Type B pancreatic cell (in vitro differentiated cells): ENCODE measurements at regions not wholly inside any gene's neighbourhood (a gene's known extent, or its start where the extent isn't known, plus 50 kb on each side); places are given as distances from the start of the nearest gene placed in this dataset.
"Not testable (repeated sequence)": the region's sequence is repeated elsewhere in the genome, so short reads cannot be mapped to it uniquely, and the experiment has no call there.

Experiments used
- DNase-seq: peaks from one replicate; pipeline ENCODE4 v3.0.0; 2021; ENCODE audit warnings: mixed read lengths; ENCODE audit not compliant: unreplicated experiment; ENCODE audit errors: extremely low spot score
- H3K27ac Mint-ChIP-seq: 2 replicates; pipeline ENCODE4 v1.8.0; 2021; ENCODE audit warnings: mild to moderate bottlenecking, mixed read lengths
- H3K27me3 Mint-ChIP-seq: 2 replicates; pipeline ENCODE4 v1.8.0; 2021; ENCODE audit warnings: mixed read lengths
- H3K36me3 Mint-ChIP-seq: 2 replicates; pipeline ENCODE4 v1.8.0; 2021; ENCODE audit warnings: mixed read lengths
- H3K4me1 Mint-ChIP-seq: one replicate; pipeline ENCODE4 v1.8.0; 2021; ENCODE audit warnings: mixed read lengths; ENCODE audit not compliant: unreplicated experiment
- H3K4me3 Mint-ChIP-seq: 2 replicates; pipeline ENCODE4 v1.8.0; 2021; ENCODE audit warnings: mild to moderate bottlenecking, mixed read lengths
- H3K9me3 Mint-ChIP-seq: 2 replicates; pipeline ENCODE4 v1.8.0; 2021; ENCODE audit warnings: mixed read lengths
- CTCF ChIP-seq: fragments of 200-600 bp; sonication (generic); conservative IDR thresholded peaks from 2 replicates; pipeline ENCODE4 v1.5.0; 2021; ENCODE audit warnings: antibody characterized with exemption, mild to moderate bottlenecking

DNA sequence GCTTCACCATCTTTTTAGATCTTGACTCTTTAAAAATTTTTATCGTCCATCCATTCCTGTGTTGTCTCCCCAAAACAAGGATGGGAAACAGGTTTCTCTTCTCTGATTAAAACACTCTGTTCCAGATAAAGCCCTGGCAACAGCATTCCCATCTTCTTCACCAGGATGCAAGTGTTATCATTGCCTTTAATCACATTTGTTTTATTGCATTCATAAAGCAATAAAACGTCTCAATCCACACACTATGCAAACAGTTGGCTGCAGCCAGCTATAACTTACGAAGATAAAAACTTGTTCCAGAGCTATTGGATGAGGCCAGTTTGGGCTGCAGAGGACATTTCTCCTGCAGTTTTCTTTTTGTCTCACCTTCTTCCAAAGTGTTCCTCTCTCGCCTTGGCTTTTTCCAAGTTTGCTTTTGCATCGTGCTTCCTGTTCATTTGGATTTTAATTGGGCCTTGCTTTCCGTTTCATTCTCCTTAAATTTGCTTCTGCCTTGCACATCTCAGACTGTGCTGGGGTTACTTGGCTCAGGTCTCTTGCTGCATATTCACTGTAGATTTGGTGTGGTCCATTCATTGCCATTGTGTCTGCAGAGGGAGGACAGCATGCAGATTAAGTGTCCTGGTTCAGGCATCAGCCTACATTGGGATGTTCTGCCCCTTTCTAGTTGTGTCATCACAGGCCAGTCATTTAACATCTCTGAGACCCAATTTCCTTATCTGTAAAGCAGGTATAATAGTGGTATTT, 136.5 kb upstream of the LIFR start:
- Mint-ChIP-seq H3K36me3 (no peaks in the 10 kb centered on the region), H3K9me3 (no peaks in the 10 kb centered on the region), H3K4me3 (no peak overlapping the region), H3K27ac (no peak overlapping the region), H3K27me3 (peaks cover 3% of the 10 kb centered on the region), H3K4me1 (peaks cover 16% of the 10 kb centered on the region)
- TF ChIP-seq CTCF: no peak
- no peak for DNase-seq

DNA sequence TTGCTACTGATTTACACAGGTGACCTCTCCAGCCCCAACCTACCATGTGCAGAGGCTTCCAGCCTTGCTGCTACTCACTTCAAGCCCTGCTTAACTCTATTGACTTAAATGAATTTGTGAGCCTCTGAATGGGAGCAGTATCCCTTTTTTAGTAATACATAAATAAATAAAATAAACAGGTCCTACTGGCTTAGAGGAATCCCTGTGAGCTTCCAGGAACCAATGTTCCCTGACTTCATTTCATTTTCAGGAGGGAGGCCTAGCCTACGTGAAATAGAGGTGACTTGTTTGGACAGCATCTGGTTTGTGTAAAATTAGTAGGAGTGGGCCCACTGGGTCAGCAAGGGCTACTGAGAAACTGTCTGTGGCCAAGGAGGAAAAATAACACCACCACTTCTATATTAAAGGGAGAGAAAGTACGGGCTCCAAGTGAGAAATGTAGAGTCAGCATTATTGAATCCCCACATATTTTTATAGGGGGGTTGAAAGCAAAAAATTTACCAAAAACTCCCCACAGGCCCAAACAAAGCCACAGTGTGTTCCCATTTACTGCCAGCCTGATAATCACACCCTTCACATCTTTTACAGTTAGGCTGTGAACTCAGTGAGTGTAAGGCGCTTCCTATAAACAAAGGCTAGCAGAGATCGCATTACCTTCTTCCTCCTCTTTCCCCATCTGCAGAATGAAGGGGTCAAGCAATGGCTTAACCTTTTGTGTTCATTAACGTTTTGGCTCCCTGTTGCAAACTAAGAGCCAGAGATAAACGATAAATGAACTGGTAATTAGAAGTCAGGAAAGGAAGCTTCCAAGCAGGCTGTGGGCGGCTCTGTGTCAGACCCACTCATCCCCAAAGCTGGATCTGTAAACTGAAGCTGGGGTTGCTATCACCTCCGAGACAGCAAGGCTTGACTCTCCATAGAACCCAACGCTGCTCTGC, 138.8 kb upstream of the LIFR start:
- Mint-ChIP-seq H3K36me3 (no peaks in the 10 kb centered on the region), H3K27me3 (peaks cover 3% of the 10 kb centered on the region), H3K27ac (no peak overlapping the region), H3K4me1 (peaks cover 16% of the 10 kb centered on the region), H3K4me3 (no peak overlapping the region), H3K9me3 (no peaks in the 10 kb centered on the region)
- DNase-seq: no peak
- TF ChIP-seq CTCF: no peak

- TF ChIP-seq CTCF: no peak
- Mint-ChIP-seq H3K36me3 (no peaks in the 10 kb centered on the region), H3K27ac (no peak overlapping the region), H3K27me3 (peaks cover 7% of the 10 kb centered on the region), H3K4me3 (no peak overlapping the region), H3K4me1 (peaks cover 16% of the 10 kb centered on the region), H3K9me3 (peaks cover 6% of the 10 kb centered on the region)
- no peak for DNase-seq
Observed at GRCh38 chr5:38697013-38697412, 140.6 kb upstream of the LIFR start.

- not testable (repeated sequence) for H3K36me3 Mint-ChIP-seq, DNase-seq, H3K27ac Mint-ChIP-seq, H3K4me3 Mint-ChIP-seq, H3K4me1 Mint-ChIP-seq, H3K27me3 Mint-ChIP-seq
- H3K9me3 Mint-ChIP-seq: peaks cover 15% of the 10 kb centered on the region
Observed at GRCh38 chr5:38705529-38705928, 140.3 kb upstream of the OSMR start.

DNA sequence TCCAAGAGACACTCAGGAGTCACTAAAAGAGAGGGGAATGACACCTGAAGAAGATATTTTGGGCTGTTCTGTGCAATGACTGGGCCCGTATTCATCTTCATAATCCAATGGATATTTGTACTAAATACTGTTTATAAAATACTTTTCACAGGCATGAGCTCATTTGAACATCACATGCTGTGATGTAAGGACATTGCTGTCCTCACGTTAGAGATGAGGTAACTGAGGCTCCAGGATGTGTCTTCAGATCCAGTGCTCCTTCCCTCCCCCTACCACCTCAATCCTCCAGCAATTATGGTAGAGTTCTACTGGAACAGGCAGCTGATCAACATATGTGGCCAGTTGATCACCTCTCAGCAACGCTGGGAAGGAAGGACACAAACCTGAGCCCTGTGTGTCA, 139.4 kb upstream of the OSMR start:
- Mint-ChIP-seq H3K9me3 (peaks cover 9% of the 10 kb centered on the region), H3K27me3 (peaks cover 5% of the 10 kb centered on the region), H3K36me3 (no peaks in the 10 kb centered on the region), H3K4me1 (peaks cover 5% of the 10 kb centered on the region), H3K4me3 (no peak overlapping the region), H3K27ac (no peak overlapping the region)
- no peak for TF ChIP-seq CTCF
- no peak for DNase-seq
